HepG2 (cell line): ENCODE measurements at regions not wholly inside any gene's neighbourhood (a gene's known extent, or its start where the extent isn't known, plus 50 kb on each side); places are given as distances from the start of the nearest gene placed in this dataset.

ENCODE experiments used
- ZBTB37 ChIP-seq: sonication (generic); formaldehyde crosslinking; IDR thresholded peaks from 2 replicates; pipeline ENCODE4 v1.4.0; 2020; ENCODE audit warnings: mild to moderate bottlenecking, missing genetic modification reagents
- ZBTB38 ChIP-seq: sonication (generic); formaldehyde crosslinking; IDR thresholded peaks from 2 replicates; pipeline ENCODE4 v1.5.1; 2020; ENCODE audit warnings: mild to moderate bottlenecking, missing genetic modification reagents
- TF ChIP-seq, protein P1 (sequence below): sonication (generic); formaldehyde crosslinking; IDR thresholded peaks from 2 replicates; pipeline ENCODE4 v1.5.0; 2020; ENCODE audit warnings: mild to moderate bottlenecking, missing genetic modification reagents, borderline replicate concordance

- TF ChIP-seq, protein P1, sequence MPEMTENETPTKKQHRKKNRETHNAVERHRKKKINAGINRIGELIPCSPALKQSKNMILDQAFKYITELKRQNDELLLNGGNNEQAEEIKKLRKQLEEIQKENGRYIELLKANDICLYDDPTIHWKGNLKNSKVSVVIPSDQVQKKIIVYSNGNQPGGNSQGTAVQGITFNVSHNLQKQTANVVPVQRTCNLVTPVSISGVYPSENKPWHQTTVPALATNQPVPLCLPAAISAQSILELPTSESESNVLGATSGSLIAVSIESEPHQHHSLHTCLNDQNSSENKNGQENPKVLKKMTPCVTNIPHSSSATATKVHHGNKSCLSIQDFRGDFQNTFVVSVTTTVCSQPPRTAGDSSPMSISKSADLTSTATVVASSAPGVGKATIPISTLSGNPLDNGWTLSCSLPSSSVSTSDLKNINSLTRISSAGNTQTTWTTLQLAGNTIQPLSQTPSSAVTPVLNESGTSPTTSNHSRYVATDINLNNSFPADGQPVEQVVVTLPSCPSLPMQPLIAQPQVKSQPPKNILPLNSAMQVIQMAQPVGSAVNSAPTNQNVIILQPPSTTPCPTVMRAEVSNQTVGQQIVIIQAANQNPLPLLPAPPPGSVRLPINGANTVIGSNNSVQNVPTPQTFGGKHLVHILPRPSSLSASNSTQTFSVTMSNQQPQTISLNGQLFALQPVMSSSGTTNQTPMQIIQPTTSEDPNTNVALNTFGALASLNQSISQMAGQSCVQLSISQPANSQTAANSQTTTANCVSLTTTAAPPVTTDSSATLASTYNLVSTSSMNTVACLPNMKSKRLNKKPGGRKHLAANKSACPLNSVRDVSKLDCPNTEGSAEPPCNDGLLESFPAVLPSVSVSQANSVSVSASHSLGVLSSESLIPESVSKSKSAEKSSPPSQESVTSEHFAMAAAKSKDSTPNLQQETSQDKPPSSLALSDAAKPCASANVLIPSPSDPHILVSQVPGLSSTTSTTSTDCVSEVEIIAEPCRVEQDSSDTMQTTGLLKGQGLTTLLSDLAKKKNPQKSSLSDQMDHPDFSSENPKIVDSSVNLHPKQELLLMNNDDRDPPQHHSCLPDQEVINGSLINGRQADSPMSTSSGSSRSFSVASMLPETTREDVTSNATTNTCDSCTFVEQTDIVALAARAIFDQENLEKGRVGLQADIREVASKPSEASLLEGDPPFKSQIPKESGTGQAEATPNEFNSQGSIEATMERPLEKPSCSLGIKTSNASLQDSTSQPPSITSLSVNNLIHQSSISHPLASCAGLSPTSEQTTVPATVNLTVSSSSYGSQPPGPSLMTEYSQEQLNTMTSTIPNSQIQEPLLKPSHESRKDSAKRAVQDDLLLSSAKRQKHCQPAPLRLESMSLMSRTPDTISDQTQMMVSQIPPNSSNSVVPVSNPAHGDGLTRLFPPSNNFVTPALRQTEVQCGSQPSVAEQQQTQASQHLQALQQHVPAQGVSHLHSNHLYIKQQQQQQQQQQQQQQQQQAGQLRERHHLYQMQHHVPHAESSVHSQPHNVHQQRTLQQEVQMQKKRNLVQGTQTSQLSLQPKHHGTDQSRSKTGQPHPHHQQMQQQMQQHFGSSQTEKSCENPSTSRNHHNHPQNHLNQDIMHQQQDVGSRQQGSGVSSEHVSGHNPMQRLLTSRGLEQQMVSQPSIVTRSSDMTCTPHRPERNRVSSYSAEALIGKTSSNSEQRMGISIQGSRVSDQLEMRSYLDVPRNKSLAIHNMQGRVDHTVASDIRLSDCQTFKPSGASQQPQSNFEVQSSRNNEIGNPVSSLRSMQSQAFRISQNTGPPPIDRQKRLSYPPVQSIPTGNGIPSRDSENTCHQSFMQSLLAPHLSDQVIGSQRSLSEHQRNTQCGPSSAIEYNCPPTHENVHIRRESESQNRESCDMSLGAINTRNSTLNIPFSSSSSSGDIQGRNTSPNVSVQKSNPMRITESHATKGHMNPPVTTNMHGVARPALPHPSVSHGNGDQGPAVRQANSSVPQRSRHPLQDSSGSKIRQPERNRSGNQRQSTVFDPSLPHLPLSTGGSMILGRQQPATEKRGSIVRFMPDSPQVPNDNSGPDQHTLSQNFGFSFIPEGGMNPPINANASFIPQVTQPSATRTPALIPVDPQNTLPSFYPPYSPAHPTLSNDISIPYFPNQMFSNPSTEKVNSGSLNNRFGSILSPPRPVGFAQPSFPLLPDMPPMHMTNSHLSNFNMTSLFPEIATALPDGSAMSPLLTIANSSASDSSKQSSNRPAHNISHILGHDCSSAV (CRISPR knock-in tag), result no peak
- TF ChIP-seq ZBTB38, result no peak
- TF ChIP-seq ZBTB37, result no peak
These were observed 104.8 kb upstream of the OSTN start (continued) for GRCh38 chr3:191094057-191094845.
